HEK293 (cell line): ENCODE measurements at regions not wholly inside any gene's neighbourhood (a gene's known extent, or its start where the extent isn't known, plus 50 kb on each side); places are given as distances from the start of the nearest gene placed in this dataset.
A peak's percentile ranks its signal among the peaks of the same experiment; 100 is the strongest.

Source experiments
- CTCF ChIA-PET: fragments of 350-600 bp; formaldehyde crosslinking; extraction: SDS; loops from one replicate; lab custom pipeline; 2021; ENCODE audit warnings: antibody characterized with exemption; lab: Yijun Ruan, JAX
- POLR2A ChIA-PET: fragments of 300-600 bp; formaldehyde crosslinking; extraction: SDS; loops from one replicate; lab custom pipeline; 2020; ENCODE audit warnings: antibody characterized with exemption, inconsistent platforms; lab: Yijun Ruan, JAX
- H3K27ac ChIP-seq: fragments of 200-500 bp; sonication (Bioruptor generic); 2 replicates; pipeline ENCODE4 v1.5.1; 2014; ENCODE audit warnings: low read depth, low read length, control low read depth, inconsistent platforms; ENCODE audit errors: extremely low read depth
- H3K36me3 ChIP-seq, 2 experiments: fragments of 200-500 bp in 1 of 2; sonication (Bioruptor generic) in 1 of 2; 1 replicate in 1 of 2; 2 replicates in 1 of 2; pipeline ENCODE4 v1.5.1; 2014 to 2017; ENCODE audit warnings: inconsistent platforms in 2 of 2, low read length in 2 of 2; ENCODE audit not compliant: control insufficient read depth in 2 of 2, insufficient read depth in 1 of 2
- H3K4me1 ChIP-seq: fragments of 200-500 bp; sonication (Bioruptor generic); 2 replicates; pipeline ENCODE4 v1.5.1; 2014; ENCODE audit warnings: mild to moderate bottlenecking, low read length, inconsistent platforms; ENCODE audit not compliant: control insufficient read depth, insufficient read depth
- H3K4me3 ChIP-seq: 2 replicates; pipeline ENCODE4 v1.5.1; 2011; ENCODE audit warnings: low read depth, mild to moderate bottlenecking, control low read depth, low read length, moderate library complexity
- H3K9me3 ChIP-seq: fragments of 200-500 bp; sonication (Bioruptor generic); 2 replicates; pipeline ENCODE4 v1.5.1; 2014; ENCODE audit warnings: low read depth, low read length, inconsistent platforms; ENCODE audit not compliant: control insufficient read depth, insufficient read depth
- BCL11B ChIP-seq: fragments of 450-650 bp; formaldehyde crosslinking; IDR thresholded peaks from 2 replicates; pipeline ENCODE4 v1.5.1; 2016; ENCODE audit warnings: low read depth, missing biosample characterization, missing genetic modification characterization
- FEZF1 ChIP-seq: fragments of 450-650 bp; formaldehyde crosslinking; IDR thresholded peaks from 2 replicates; pipeline ENCODE4 v1.5.1; 2016; ENCODE audit warnings: missing biosample characterization, missing genetic modification characterization
- IKZF3 ChIP-seq: fragments of 450-650 bp; IDR thresholded peaks from 2 replicates; pipeline ENCODE4 v1.5.0; 2018; ENCODE audit warnings: missing biosample characterization, mild to moderate bottlenecking, missing genetic modification characterization, moderate library complexity
- MEIS1 ChIP-seq: sonication (generic); formaldehyde crosslinking; IDR thresholded peaks from 2 replicates; pipeline ENCODE4 v1.8.1; 2022; ENCODE audit warnings: missing genetic modification reagents, mild to moderate bottlenecking, borderline replicate concordance
- OSR2 ChIP-seq: fragments of 450-650 bp; formaldehyde crosslinking; IDR thresholded peaks from 2 replicates; pipeline ENCODE4 v1.5.1; 2016; ENCODE audit warnings: missing biosample characterization, missing genetic modification characterization
- PBX3 ChIP-seq: sonication (generic); formaldehyde crosslinking; IDR thresholded peaks from 2 replicates; pipeline ENCODE4 v1.8.1; 2022; ENCODE audit warnings: mild to moderate bottlenecking, moderate library complexity, missing genetic modification reagents
- PRDM1 ChIP-seq: fragments of 450-650 bp; formaldehyde crosslinking; IDR thresholded peaks from 2 replicates; pipeline ENCODE4; 2016; ENCODE audit warnings: missing biosample characterization, missing genetic modification characterization
- SP2 ChIP-seq: fragments of 450-650 bp; formaldehyde crosslinking; IDR thresholded peaks from 2 replicates; pipeline ENCODE4 v1.5.1; 2016; ENCODE audit warnings: missing biosample characterization, missing genetic modification characterization
- TRIM28 ChIP-seq: IDR thresholded peaks from 2 replicates; pipeline ENCODE4 v1.6.1; 2011; ENCODE audit warnings: low read length, control low read depth, borderline replicate concordance
- ZBTB11 ChIP-seq: fragments of 450-650 bp; formaldehyde crosslinking; conservative IDR thresholded peaks from 2 replicates; pipeline ENCODE4 v1.5.1; 2016; ENCODE audit warnings: low read depth, missing biosample characterization, missing genetic modification characterization
- ZNF10 ChIP-seq: fragments of 450-650 bp; formaldehyde crosslinking; IDR thresholded peaks from 2 replicates; pipeline ENCODE4 v1.5.1; 2017; ENCODE audit warnings: missing biosample characterization, missing genetic modification characterization
- ZNF174 ChIP-seq: fragments of 450-650 bp; formaldehyde crosslinking; IDR thresholded peaks from 2 replicates; pipeline ENCODE4 v1.5.0; 2017; ENCODE audit warnings: missing biosample characterization, mild to moderate bottlenecking, missing genetic modification characterization
- ZNF221 ChIP-seq: fragments of 450-650 bp; formaldehyde crosslinking; IDR thresholded peaks from 2 replicates; pipeline ENCODE4 v1.5.1; 2017; ENCODE audit warnings: missing biosample characterization, missing genetic modification characterization, borderline replicate concordance
- ZNF223 ChIP-seq: fragments of 450-650 bp; formaldehyde crosslinking; IDR thresholded peaks from 2 replicates; pipeline ENCODE4 v1.5.1; 2016; ENCODE audit warnings: missing biosample characterization, missing genetic modification characterization
- ZNF248 ChIP-seq: fragments of 450-650 bp; formaldehyde crosslinking; IDR thresholded peaks from 2 replicates; pipeline ENCODE4 v1.5.1; 2017; ENCODE audit warnings: missing biosample characterization, missing genetic modification characterization
- ZNF274 ChIP-seq, 2 experiments: fragments of 200-500 bp in 1 of 2; fragments of 450-650 bp in 1 of 2; sonication (Bioruptor generic) in 1 of 2; formaldehyde crosslinking in 1 of 2; IDR thresholded peaks; 2 replicates each; pipeline versions ENCODE4 v1.5.1 to v1.6.1; 2014 to 2016; ENCODE audit warnings: borderline replicate concordance in 1 of 2, inconsistent platforms in 1 of 2, low read length in 1 of 2, missing biosample characterization in 1 of 2, missing genetic modification characterization in 1 of 2
- ZNF335 ChIP-seq: fragments of 450-650 bp; formaldehyde crosslinking; conservative IDR thresholded peaks from 2 replicates; pipeline ENCODE4 v1.5.1; 2016; ENCODE audit warnings: missing biosample characterization, missing genetic modification characterization
- ZNF433 ChIP-seq: fragments of 450-650 bp; formaldehyde crosslinking; IDR thresholded peaks from 2 replicates; pipeline ENCODE4 v1.5.1; 2016; ENCODE audit warnings: missing biosample characterization, missing genetic modification characterization, low read depth
- ZNF513 ChIP-seq: fragments of 450-650 bp; IDR thresholded peaks from 2 replicates; pipeline ENCODE4 v1.5.1; 2018; ENCODE audit warnings: missing biosample characterization, missing genetic modification characterization
- ZNF623 ChIP-seq: fragments of 450-650 bp; formaldehyde crosslinking; IDR thresholded peaks from 2 replicates; pipeline ENCODE4 v1.5.1; 2016; ENCODE audit warnings: missing biosample characterization, missing genetic modification characterization
- ZNF624 ChIP-seq: fragments of 450-650 bp; formaldehyde crosslinking; IDR thresholded peaks from 2 replicates; pipeline ENCODE4 v1.5.1; 2017; ENCODE audit warnings: missing biosample characterization, missing genetic modification characterization
- ZNF629 ChIP-seq: fragments of 450-650 bp; formaldehyde crosslinking; IDR thresholded peaks from 2 replicates; pipeline ENCODE4 v1.5.1; 2017; ENCODE audit warnings: missing biosample characterization, missing genetic modification characterization
- TF ChIP-seq, protein P1 (sequence below): fragments of 450-650 bp; formaldehyde crosslinking; IDR thresholded peaks from 2 replicates; pipeline ENCODE4 v1.5.1; 2016; ENCODE audit warnings: missing biosample characterization, missing genetic modification characterization
- TF ChIP-seq, protein P2 (sequence below): fragments of 450-650 bp; formaldehyde crosslinking; IDR thresholded peaks from 2 replicates; pipeline ENCODE4 v1.5.1; 2016; ENCODE audit warnings: missing biosample characterization, missing genetic modification characterization, borderline replicate concordance

DNA sequence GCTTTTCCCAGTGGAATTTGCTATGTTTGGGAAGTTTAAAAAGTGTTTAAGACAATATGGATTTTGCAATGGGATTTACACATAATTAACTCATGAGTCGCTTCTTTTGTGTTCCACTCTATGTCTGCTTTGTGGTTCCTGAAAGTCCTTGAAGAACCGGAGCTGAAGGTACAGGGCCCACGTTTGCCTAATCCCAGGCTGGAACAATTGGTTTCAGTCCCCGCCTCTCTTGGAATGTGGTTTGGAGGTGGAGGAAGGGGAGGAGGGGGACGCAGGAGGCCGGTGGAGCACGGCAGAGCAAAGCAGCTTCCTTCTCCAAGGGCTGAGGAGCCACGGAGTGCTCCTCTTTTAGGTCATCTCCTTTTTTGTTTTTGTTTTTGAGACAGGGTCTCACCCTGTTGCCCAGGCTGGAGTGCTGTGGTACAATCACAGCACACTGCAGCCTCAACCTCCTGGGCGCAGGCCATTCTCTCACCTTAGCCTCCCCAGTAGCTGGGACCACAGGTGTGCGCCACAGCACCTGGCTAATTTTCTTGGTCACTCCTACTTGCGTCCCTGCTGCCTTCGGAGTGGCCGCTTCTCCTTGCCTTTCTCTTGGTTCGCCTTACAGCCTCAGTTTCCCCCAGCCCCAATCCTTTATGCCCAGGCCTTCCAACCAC lies 129.5 kb upstream of the ERRFI1 start:
- CTCF ChIA-PET: interaction anchor here (0.6 to 1.8 kb wide), 6 partner anchors 11 to 181 kb away, joined by 3 to 7 read pairs (median 3); no protein-coding TSS in a partner anchor

GRCh38 chr1:8154621-8155052 lies 128.5 kb upstream of the ERRFI1 start:
- CTCF ChIA-PET: interaction anchor here (0.6 to 1.8 kb wide), 5 partner anchors 17 to 355 kb away, joined by 3 to 7 read pairs (median 4); no protein-coding TSS in a partner anchor
- no peaks in the 10 kb centered on the region for H3K36me3 ChIP-seq
- TF ChIP-seq ZNF513 (tag by site-specific recombination) (no peak), TRIM28 (peak; percentile 91), ZNF174 (no peak), PBX3 (CRISPR knock-in tag) (0 out of 2 replicates have a peak, but pooled peaks have one; percentile 47), ZNF248 (tag by site-specific recombination) (no peak), ZNF223 (tag by site-specific recombination) (peak; percentile 79; the same call in 1 of the 2 replicates), ZNF221 (no peak), ZNF274 (IDR thresholded peaks at IDR 0.05; ENCODE audit: low read length) (no peak), ZNF274 (tag by site-specific recombination; IDR thresholded peaks at IDR 0.05; ENCODE audit: borderline replicate concordance) (no peak), ZNF335 (tag by site-specific recombination) (peak; percentile 31; the same call in 1 of the 2 replicates), ZNF10 (no peak), ZNF433 (tag by site-specific recombination) (no peak), ZBTB11 (tag by site-specific recombination) (no peak), ZNF624 (tag by site-specific recombination) (no peak), MEIS1 (CRISPR knock-in tag) (peak; percentile 98), SP2 (tag by site-specific recombination) (no peak), OSR2 (tag by site-specific recombination) (peak; percentile 49; the same call in 1 of the 2 replicates), PRDM1 (tag by site-specific recombination) (no peak), ZNF629 (tag by site-specific recombination) (no peak), FEZF1 (tag by site-specific recombination) (no peak)
- TF ChIP-seq, protein P1, sequence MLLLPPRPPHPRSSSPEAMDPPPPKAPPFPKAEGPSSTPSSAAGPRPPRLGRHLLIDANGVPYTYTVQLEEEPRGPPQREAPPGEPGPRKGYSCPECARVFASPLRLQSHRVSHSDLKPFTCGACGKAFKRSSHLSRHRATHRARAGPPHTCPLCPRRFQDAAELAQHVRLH (tag by site-specific recombination): no peak
- TF ChIP-seq, protein P2, sequence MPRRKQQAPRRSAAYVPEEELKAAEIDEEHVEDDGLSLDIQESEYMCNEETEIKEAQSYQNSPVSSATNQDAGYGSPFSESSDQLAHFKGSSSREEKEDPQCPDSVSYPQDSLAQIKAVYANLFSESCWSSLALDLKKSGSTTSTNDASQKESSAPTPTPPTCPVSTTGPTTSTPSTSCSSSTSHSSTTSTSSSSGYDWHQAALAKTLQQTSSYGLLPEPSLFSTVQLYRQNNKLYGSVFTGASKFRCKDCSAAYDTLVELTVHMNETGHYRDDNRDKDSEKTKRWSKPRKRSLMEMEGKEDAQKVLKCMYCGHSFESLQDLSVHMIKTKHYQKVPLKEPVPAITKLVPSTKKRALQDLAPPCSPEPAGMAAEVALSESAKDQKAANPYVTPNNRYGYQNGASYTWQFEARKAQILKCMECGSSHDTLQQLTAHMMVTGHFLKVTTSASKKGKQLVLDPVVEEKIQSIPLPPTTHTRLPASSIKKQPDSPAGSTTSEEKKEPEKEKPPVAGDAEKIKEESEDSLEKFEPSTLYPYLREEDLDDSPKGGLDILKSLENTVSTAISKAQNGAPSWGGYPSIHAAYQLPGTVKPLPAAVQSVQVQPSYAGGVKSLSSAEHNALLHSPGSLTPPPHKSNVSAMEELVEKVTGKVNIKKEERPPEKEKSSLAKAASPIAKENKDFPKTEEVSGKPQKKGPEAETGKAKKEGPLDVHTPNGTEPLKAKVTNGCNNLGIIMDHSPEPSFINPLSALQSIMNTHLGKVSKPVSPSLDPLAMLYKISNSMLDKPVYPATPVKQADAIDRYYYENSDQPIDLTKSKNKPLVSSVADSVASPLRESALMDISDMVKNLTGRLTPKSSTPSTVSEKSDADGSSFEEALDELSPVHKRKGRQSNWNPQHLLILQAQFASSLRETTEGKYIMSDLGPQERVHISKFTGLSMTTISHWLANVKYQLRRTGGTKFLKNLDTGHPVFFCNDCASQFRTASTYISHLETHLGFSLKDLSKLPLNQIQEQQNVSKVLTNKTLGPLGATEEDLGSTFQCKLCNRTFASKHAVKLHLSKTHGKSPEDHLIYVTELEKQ (tag by site-specific recombination): 0 out of 2 replicates have a peak, but pooled peaks have one; percentile 40

More for the DNA sequence above, 129.5 kb upstream of the ERRFI1 start:
- no peaks in the 10 kb centered on the region for H3K36me3 ChIP-seq
- no peaks in the 10 kb centered on the region; the same call in 1 of the 2 replicates for H3K9me3 ChIP-seq
- no peak overlapping the region for H3K27ac ChIP-seq
- no peak overlapping the region for H3K4me3 ChIP-seq
- peak; percentile 36; the same call in 1 of the 2 replicates for TF ChIP-seq ZNF623
- TF ChIP-seq BCL11B (tag by site-specific recombination): no peak
- TF ChIP-seq IKZF3 (tag by site-specific recombination): 0 out of 2 replicates have a peak, but pooled peaks have one; percentile 40
- TF ChIP-seq, all 188 proteins: peak for 2
- POLR2A ChIA-PET: interaction anchor here (0.7 to 1.7 kb wide), 6 partner anchors 13 to 131 kb away, joined by 3 to 6 read pairs (median 4); no protein-coding TSS in a partner anchor
- no peaks in the 10 kb centered on the region for H3K4me1 ChIP-seq

More at GRCh38 chr1:8154621-8155052, 128.5 kb upstream of the ERRFI1 start:
- POLR2A ChIA-PET: interaction anchor here (0.7 to 1.7 kb wide), 7 partner anchors 10 to 130 kb away, joined by 3 to 6 read pairs (median 3); no protein-coding TSS in a partner anchor
- Histone ChIP-seq H3K4me1 (no peaks in the 10 kb centered on the region), H3K27ac (peak overlapping the region; percentile 11; the same call in 1 of the 2 replicates), H3K4me3 (no peak overlapping the region), H3K9me3 (no peaks in the 10 kb centered on the region; the same call in 1 of the 2 replicates)
